Renal pelvis (tissue), 1 donor: ENCODE measurements at regions not wholly inside any gene's neighbourhood (a gene's known extent, or its start where the extent isn't known, plus 50 kb on each side); places are given as distances from the start of the nearest gene placed in this dataset.
"Not testable (repeated sequence)": the region's sequence is repeated elsewhere in the genome, so short reads cannot be mapped to it uniquely, and the experiment has no call there.

Experiments used
- DNase-seq: peaks from one replicate; pipeline ENCODE4 v3.0.0-alpha.2; 2013

DNA sequence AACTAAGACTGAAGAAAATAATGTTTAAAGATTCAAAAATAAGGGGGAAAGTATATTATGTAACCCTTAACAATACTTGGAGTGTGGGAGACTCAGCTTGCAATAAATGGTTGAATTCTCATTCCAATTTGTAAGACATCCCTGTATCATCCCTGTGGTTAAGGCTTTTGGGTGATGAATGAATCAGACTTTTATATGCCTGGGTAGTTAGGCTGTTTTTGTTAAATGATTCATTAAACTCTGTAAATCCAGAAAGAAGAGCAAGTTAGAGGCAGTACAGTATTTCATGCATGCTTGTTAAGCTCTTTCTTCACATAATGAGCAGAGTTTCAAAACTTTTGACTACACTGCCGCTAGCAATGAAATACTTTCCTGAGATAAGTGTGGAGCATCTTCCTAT, 948.8 kb downstream of the SOCS6 start:
- DNase-seq, result no peak

DNA sequence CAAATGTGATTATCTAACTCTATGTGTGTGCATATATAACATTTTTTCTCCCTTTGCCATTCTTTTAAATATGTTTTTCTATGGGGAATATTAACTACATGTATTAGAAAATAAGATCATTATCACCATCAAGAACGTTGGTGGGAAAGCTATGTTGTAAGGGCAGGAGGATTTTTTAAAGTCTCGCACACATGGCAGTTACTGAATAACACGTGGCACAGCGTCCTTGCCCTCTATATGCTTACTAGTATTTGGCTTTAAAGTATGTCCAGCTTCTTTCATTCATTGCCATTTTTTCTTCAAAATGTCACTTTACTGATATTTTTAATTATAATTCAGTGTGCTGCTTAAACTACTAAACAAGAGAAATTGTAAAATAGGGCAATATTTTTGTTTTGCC, 944.3 kb downstream of the SOCS6 start:
- no peak for DNase-seq

- DNase-seq, result no peak
These were observed 934.6 kb downstream of the SOCS6 start for GRCh38 chr18:71223486-71223885.

DNA sequence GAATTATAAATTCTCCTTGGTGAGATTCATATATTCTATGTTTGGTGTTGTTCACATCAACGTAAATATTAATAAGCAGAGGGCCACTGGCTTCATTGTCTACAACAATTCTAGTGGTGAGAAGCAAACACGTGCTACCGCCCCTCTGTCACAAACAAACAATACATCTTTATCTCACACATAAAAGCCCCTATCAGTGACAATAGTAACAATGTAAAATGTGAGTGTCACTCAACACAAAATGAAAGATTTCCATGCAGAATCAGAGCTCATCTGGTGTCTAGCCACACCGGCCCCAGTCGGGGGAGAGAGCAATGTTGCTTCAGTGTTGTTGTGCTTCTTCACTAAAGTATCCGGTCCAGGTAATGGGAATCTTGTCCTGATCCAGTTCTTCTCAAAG, 932.6 kb downstream of the SOCS6 start:
- no peak for DNase-seq

- DNase-seq, result not testable (repeated sequence)
These were observed 923.9 kb downstream of the SOCS6 start for GRCh38 chr18:71212739-71213138.

GRCh38 chr18:71212222-71212621, 923.4 kb downstream of the SOCS6 start:
- no peak for DNase-seq

GRCh38 chr18:71209944-71210343, 921.1 kb downstream of the SOCS6 start:
- DNase-seq, result no peak

DNA sequence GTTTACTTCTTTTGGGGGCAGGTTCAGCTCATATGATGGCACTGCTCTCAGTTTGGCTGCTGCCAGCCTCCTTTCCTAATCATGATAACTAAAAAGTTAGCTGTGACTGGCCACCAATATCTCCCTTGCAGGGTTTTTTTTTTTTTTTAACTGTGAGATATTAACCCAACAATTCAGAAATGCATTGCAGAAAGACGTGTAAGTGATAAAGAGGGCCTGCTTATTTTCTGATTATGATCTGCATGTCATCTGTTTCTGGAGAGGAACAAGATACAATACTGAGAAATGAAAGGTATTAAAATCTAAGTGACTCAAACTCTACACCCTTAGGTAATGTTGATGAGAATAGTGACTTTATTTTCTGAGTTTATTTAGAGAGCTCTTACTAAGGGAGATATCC, 905.6 kb downstream of the SOCS6 start:
- DNase-seq, result no peak

DNA sequence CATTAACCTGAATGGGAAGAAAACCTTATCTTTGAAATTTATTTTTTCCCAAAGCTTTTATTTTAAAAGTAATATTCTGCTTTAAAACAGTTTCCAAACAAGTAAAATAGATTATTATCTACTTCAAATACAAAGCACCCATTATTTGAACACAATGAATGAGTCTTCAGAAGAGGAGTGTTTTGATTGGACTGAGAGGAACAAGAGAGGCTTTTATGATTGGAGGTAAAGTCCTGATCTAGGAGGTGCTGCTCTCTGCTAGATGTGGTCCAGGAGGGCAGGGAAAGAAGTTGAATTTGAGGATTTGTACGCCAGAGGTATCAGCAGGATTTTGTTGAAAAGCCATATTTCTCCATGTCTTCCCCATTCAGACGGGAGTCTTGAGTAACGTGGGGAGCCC, 900.7 kb downstream of the SOCS6 start:
- DNase-seq, result no peak

DNA sequence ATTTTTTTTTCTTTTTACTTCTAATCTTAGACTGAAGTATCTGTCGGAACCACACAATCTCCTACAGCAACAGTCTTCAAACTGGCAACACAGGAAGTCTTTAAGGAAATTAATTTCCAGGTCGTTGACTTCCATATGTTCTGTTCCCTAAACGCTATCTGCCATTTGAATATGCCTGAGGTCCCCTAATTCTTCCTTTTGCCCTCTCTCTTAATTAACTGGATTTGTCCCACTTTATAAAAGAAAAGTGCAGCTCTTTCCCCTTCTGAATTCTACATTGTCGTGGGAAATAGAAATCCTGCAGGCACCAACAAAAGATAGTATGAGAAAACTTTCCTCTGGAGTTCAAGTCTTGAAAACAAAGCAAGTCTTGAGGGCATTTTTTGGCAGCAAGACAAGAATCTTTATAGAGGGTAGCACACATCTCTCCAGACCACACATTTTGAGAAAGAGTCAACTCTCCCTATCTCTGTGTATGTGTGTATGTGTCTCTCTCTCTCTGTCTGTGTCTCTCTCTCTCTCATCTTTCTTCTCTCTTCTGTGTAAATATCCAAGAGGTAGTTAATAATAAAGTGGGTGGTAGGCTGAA, 879.8 kb downstream of the SOCS6 start:
- DNase-seq, result no peak

DNA sequence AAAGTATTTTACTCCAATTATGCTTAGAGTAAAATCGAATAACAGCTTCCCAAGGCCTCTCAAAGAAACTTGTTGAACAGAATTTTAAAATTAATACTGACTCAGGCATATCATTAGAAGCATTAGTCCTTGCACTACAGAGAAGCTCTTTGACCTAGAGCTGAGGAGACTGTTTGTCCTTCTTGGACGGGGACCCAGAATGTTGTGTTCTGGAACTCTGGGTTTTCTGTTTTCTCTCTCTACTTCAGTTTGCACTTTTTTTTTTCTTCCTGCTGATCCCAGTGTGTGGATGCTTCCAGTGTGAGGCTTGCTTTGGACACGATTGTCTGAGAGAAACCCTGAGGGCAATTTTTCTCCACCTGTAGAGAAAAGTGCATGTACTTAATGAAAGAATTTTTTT, 847.6 kb downstream of the SOCS6 start:
- DNase-seq, result no peak

DNA sequence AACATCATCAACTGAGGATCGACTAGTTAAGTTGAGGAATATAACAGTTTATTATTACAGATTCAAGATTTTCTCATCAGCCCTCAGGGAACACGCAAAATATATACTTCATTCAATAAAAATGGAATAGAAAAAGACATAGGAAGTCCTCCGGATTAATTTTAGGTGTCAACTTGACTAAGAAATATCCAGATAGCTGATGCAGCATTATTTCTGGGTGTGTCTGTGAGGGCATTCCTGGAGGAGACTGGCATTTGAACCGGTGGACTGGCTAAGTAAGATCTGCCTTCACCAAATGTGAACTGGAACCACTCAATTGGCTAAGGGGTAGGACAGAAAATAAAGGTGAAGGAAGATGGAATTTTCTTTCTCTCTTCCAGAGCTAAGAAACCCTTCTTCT, 845.3 kb downstream of the SOCS6 start:
- no peak for DNase-seq

DNA sequence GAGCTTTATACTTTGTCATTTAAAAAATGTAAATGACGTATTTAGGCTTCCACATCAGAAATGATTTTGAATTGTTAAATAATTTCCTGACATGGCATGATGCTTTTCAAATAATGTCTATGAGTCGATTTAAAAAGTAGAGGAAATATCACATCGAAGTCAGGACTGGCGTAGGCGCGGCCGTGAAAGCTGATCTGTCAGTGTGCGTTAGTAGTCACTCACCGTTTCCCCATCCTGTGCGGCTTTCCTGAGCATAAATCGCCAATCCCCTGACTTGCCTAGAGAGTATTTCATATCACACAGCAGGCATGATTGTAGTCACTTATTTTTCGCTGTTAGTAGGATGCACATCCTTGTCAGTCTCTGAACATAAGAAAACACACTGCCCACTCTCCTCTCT, 843.1 kb downstream of the SOCS6 start:
- DNase-seq, result no peak

GRCh38 chr18:71130351-71130750, 841.5 kb downstream of the SOCS6 start:
- no peak for DNase-seq

DNA sequence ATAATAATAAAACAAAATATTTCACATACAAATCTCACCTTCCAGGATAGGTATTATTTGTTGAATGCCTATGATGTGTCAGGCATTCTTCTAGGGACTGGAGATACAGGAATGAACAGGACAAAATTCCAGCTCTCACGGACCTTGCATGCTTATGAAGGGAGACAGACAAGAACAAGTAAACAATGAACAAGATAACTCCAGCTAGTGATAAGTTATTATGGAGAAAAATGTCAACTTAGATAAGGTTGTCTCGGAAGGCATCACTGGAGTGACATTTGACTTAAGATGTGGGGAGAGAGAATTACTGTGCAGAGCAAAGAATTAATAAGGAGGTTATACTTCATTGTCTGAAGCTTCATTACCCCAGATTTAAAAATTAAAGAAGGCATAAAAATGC, 836.7 kb downstream of the SOCS6 start:
- DNase-seq, result no peak

DNA sequence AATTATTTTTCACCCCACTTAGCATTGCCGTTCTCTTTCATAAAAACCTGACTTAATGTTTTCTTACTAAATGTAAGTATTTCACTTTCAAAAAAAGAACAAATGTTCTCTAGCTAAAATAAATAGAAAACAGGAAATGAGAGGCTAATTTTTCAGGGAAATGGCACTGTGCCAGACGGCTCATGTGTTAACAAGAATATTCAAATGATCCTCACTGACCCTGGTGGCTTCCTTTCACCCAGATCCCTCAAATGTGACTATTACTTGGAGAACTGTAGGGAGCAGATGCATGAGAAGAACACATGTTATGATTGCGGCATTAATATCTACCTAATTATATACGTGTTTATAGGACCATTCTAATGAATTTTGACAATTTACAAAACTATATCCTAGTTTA, 827.7 kb downstream of the SOCS6 start:
- DNase-seq, result peak; percentile 11

- DNase-seq, result no peak
These were observed 826.4 kb downstream of the SOCS6 start for GRCh38 chr18:71115261-71115660.

DNA sequence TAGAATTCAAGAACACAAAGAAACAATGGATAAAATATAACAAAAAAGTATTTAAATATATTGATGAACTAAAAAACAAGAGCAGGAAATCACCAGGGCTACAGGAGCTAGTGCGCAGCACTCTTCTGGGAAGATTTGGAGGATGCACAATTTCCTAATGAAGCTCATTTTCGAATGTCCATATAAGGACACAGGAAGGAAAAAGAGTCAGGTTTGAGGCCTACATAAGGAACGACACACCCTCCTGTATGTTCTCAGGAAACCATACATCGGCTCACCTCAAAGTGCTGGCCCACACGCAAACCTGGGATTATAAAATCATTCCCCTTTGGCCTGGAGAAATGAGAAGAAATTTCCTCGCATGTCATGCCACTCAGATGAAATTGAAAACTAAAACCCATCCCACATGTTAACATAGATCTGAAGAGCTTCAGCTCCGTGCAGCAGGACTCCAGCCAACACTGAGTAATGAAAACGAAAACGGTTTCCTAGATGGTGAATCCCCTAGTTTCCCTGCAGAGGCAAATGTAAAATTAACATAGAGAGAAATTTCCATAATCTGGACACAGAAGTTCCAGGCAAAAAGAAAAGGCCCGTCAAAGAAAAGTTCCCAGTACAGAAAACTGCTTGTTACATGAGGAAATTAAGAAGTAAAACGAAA, 825.8 kb downstream of the SOCS6 start:
- DNase-seq, result no peak

- DNase-seq, result no peak
These were observed 818.4 kb downstream of the SOCS6 start for GRCh38 chr18:71107244-71107643.

- DNase-seq, result no peak
These were observed 817.9 kb downstream of the SOCS6 start for GRCh38 chr18:71106701-71107100.

DNA sequence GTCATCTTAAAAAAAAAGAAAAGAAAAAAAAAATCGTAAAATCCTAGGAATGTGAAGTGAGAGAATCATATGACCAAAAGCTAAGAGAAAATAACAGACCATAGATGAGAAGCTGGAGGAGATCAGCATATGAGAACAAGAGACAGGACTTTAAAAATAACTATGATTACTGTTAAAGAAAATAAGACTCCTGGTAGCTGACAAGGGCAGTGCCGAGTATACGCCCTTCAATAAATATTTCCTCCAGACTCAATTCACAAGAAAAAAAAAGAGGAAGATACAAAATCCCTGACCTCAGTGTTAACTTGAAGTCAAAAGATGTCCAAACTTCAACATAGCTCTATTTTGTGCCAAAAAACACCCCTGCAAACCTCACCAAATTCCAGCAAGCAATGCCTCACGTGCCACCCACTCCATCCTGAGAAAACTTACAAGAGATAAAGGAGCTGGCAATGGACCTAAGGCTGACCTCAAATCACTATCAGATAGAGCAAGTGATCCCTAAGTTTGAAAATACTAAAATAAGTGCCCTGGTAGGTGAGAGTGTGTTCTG, 817.2 kb downstream of the SOCS6 start:
- DNase-seq, result no peak

DNA sequence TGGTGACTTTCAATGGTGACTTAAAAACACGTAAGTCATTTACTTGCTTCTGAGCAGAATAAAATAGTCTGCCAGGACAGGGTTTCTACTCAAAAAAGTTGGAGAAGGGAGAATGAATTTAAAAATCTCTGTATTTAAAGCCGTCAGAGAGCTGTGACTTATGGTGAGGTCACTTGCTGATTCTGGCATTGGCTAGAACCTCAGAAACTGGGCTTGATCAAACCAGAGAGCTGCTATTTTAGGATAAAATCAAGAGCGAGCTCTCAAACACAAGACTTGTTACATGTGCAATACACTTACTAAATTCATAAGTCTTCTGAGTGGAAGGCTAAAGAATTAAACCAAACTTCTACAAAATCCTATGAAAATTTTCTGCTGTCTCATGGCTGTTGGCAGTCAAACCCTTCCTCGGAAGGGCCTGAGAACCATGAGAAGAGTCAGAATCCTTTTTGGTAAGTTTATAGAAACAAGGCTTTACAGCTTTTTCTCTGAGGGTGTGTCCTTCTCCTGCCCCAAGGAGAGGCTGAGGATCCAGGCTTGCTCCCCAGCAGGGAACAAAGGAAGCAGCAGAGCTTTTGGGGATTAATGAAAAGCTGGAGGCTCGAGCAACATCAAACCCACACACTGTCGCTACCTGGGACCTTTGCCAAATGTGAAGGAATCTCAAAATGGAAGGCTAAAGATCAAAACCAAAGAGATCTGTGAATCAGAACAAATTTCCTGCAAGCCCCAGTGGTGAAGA, 816.4 kb downstream of the SOCS6 start:
- DNase-seq, result no peak

DNA sequence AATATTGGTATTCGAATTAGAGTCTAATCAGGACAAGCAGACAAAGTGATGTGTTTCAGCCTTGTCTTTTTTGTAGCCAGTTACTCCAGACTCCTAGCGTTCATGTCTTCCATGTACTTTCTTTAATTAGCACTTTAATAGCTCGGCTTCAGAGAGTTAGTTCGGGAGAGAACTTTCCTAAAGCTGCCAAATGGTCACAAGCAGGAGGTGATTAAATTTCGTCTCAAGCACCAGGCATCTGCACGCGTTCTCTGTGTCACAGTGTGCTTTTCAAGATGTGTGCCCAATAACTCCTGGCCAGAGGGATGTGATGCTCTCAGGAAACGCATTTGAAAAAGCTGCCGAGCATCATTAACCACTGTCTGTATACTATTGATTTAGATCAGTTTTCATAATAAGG, 790.8 kb downstream of the SOCS6 start:
- DNase-seq, result no peak
